HG03432 (cell line): ENCODE measurements at regions not wholly inside any gene's neighbourhood (a gene's known extent, or its start where the extent isn't known, plus 50 kb on each side); places are given as distances from the start of the nearest gene placed in this dataset.
"Not testable (repeated sequence)": the region's sequence is repeated elsewhere in the genome, so short reads cannot be mapped to it uniquely, and the experiment has no call there.

ENCODE experiments used
- ATAC-seq: cut with Tn5 transposase; IDR thresholded peaks from one replicate; pipeline ENCODE4 v1.9.1; 2021; ENCODE audit warnings: mild to moderate bottlenecking, moderate library complexity; ENCODE audit not compliant: unreplicated experiment

DNA sequence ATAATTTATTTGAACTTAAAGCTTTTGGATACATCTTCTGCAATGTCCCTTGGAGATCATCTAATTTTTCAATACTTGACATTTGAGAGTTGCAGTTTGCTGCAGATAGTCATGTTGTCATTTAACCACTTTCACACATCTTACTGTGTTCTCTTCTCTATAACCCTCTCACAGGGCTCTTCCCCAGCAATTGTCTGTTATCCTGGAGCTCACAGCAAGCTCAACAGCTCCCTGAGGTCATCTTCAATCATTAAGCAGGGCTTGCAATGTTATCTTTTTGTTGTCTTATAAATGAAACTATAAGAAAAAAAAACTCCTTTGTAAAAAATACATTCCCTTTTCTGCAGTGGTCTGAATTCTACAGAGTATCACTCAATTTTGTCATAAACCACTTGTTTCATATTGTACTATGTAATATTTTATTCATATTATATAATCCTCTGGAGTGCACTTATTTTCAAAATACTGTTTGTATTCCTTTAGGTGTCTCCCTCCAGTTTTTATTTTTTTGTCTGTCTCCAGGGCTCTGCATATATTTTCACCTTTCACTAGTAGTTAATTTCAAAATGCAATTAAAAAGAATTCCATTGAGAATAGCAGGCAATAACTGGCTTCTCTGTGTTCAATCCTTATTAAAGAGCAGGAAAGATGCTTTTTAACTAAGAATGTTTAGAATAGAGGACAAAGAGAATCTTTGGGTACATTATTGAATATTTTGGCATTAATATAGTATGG is 106.3 kb upstream of the ARSJ start:
- no peak for ATAC-seq

DNA sequence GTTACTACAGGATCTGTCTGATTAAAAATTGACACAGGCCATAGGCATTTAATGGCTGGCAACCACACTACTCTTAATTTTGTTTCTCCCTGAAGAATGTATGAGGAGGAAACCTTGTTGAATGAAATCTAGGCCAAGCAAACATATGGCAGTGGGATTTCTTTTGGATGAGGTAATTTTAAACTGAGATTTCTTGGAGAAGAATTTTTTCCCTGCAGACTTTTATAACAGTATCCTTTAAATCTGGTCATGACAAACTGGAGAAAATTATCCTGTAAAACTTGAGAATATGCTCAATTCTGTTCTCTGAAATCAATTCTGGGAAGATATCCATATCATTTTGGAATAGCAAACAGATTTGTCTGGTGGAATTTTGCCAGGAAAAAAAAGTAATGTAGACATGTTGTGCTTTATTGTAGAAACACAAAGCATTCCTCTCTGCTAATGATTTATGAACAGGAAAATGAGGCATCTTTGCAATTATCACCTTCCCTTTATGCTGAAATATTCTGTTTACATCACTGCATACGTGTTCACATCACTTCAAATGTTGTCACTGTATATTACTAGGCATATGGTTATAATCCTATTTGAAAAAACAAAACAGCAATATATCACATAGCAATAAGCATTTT is 108.3 kb upstream of the ARSJ start:
- no peak for ATAC-seq

DNA sequence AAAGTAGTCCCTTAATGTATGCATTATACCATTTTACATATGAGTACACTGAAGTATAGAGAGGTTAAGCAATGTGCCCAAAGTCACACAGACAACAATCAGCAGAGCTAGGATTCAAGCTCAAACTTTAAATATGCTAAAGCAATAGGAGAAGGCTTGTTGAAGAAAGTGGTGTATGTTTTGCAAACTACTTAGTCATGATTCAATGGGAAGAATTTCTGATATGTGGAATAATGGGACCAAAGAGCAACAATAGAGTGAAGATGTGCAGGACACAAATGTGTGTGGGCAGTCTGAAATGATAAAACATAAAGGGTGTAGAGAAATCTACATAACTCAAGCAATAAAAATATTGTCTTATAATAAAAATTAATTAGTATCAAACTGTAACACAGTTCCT is 109.0 kb upstream of the ARSJ start:
- no peak for ATAC-seq

GRCh38 chr4:114091546-114091945 is 112.1 kb upstream of the ARSJ start:
- ATAC-seq = no peak

DNA sequence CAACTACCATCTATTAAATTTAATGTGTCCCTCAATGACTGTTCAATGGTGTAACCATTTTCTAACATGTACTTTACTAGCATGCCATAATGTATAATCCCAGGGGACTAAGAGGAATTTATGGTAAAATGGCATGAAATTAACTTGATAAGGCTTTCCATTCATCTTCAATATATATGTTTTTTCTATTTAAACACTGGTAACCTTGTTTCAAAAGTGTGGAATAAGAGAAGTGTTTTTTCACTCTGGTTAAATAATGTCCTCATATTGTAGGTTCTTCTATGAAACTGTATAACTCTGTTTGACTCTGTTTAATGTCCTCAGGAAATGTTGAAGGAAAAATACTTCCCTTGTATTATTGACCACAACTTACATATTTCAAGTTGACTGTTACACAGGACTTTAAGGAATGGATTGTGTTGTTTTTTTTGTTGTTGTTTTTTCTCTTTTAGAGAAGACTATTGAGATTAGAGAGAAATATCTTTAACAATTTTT is 113.8 kb upstream of the ARSJ start:
- no peak for ATAC-seq

- ATAC-seq = no peak
These were observed 121.0 kb upstream of the ARSJ start for GRCh38 chr4:114100288-114101031.

GRCh38 chr4:114103908-114104307 is 124.5 kb upstream of the ARSJ start:
- peak; percentile 51 for ATAC-seq

- no peak for ATAC-seq
These were observed 129.4 kb upstream of the ARSJ start for GRCh38 chr4:114108869-114109268.

DNA sequence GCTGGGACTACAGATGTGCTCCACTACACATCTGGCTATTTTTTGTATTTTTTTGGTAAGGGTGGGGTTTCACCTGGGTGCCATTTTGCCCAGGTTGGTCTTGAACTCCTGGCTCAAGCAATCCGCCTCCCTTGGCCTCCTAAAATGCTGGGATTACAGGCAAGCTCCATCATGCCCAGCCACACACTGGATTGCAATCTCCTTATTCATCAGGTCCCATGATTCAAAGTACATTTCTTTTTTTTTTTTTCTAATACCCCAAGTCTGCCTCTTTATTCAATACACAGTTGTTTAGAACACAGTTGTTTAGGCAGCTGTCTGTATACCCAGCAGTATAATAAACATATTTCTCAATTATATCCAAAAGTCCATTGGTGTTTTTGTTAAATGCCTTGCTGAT is 130.3 kb upstream of the ARSJ start:
- ATAC-seq = no peak

- ATAC-seq = no peak
These were observed 136.1 kb upstream of the ARSJ start for GRCh38 chr4:114115526-114115925.

- no peak for ATAC-seq
These were observed 137.4 kb upstream of the ARSJ start for GRCh38 chr4:114116861-114117260.

GRCh38 chr4:114121221-114121620 is 141.8 kb upstream of the ARSJ start:
- ATAC-seq = no peak

GRCh38 chr4:114132199-114132598 is 152.8 kb upstream of the ARSJ start:
- no peak for ATAC-seq

DNA sequence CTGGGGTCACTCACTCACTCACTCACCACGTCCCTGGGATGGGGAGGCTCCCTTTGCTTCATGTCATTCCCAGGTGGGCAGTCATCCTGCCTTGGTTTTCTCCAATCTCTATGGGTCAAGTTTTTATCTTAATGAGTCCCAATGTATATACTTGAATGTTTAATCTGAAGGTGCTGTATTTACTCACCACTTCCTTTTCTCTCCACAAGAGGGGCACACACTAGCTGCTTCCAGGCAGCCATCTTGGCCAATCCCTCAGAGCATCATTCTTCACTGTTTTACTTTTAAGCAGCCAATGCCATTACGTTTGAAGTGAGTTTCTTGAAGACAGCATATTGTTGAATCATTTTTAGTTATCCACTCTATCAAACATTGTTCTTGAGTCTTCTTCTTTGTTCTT is 153.4 kb upstream of the ARSJ start:
- peak; percentile 56 for ATAC-seq

- ATAC-seq = no peak
These were observed 156.6 kb upstream of the ARSJ start for GRCh38 chr4:114136069-114136468.

GRCh38 chr4:114137984-114138383 is 158.5 kb upstream of the ARSJ start:
- ATAC-seq = no peak

- ATAC-seq = peak; percentile 67
These were observed 167.6 kb upstream of the ARSJ start for GRCh38 chr4:114146947-114147618.

GRCh38 chr4:114147619-114148208 is 168.3 kb upstream of the ARSJ start:
- ATAC-seq = peak; percentile 16

DNA sequence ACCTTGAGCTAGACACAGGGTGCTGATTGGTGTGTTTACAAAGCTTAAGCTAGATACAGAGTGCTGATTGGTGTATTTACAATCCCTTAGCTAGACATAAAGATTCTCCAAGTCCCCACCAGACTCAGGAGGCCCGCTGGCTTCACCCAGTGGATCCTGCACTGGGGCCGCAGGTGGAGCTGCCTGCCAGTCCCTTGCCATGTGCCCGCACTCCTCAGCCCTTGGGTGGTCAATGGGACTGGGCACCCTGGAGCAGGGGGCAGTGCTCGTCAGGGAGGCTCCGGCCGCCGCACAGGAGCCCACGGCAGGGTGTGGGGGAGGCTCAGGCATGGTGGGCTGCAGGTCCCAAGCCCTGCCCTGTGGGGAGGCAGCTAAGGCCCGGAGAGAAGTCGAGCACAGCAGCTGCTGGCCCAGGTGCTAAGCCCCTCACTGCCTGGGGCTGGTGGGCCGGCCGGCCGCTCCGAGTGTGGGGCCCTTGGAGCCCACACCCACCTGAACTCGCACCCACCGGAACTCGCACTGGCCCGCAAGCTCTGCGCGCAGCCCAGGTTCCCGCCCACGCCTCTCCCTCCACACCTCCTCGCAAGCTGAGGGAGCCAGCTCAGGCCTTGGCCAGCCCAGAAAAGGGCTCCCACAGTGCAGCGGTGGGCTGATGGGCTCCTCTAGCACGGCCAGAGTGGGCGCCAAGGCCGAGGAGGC is 169.1 kb upstream of the ARSJ start:
- ATAC-seq = not testable (repeated sequence)

GRCh38 chr4:114156371-114156770 is 176.9 kb upstream of the ARSJ start:
- ATAC-seq = no peak
